Activated CD4-positive, alpha-beta T cell treated with anti-CD3 and anti-CD28 coated beads for 48 hours (primary cell): ENCODE measurements at regions not wholly inside any gene's neighbourhood (a gene's known extent, or its start where the extent isn't known, plus 50 kb on each side); places are given as distances from the start of the nearest gene placed in this dataset.
"Not testable (repeated sequence)": the region's sequence is repeated elsewhere in the genome, so short reads cannot be mapped to it uniquely, and the experiment has no call there.

ENCODE experiments used
- DNase-seq: peaks from one replicate; pipeline ENCODE4 v3.0.0-alpha.2; 2020

- DNase-seq = no peak
Measured at GRCh38 chr7:21330462-21331178, 97.3 kb upstream of the SP4 start.

- no peak for DNase-seq
Measured at GRCh38 chr7:21334906-21335305, 93.0 kb upstream of the SP4 start.

- DNase-seq = no peak
Measured at GRCh38 chr7:21336743-21337142, 91.1 kb upstream of the SP4 start.

- DNase-seq = peak; percentile 71
Measured at GRCh38 chr7:21338728-21339164, 89.1 kb upstream of the SP4 start.

GRCh38 chr7:21344900-21345299 lies 83.0 kb upstream of the SP4 start:
- not testable (repeated sequence) for DNase-seq

GRCh38 chr7:21345361-21345760 lies 82.5 kb upstream of the SP4 start:
- DNase-seq = no peak

GRCh38 chr7:21346297-21346696 lies 81.6 kb upstream of the SP4 start:
- DNase-seq = no peak

GRCh38 chr7:21352540-21353387 lies 75.1 kb upstream of the SP4 start:
- DNase-seq = no peak

GRCh38 chr7:21353388-21353780 lies 74.5 kb upstream of the SP4 start:
- DNase-seq = no peak

GRCh38 chr7:21354284-21354683 lies 73.6 kb upstream of the SP4 start:
- DNase-seq = no peak

GRCh38 chr7:21355406-21355874 lies 72.4 kb upstream of the SP4 start:
- DNase-seq = peak; percentile 64

- no peak for DNase-seq
Measured at GRCh38 chr7:21356616-21357015, 71.3 kb upstream of the SP4 start.

GRCh38 chr7:21357151-21358097 lies 70.5 kb upstream of the SP4 start:
- no peak for DNase-seq

GRCh38 chr7:21358648-21359047 lies 69.2 kb upstream of the SP4 start:
- DNase-seq = no peak

GRCh38 chr7:21359163-21359562 lies 68.7 kb upstream of the SP4 start:
- DNase-seq = no peak

GRCh38 chr7:21361413-21362125 lies 66.3 kb upstream of the SP4 start:
- DNase-seq = no peak

- DNase-seq = no peak
Measured at GRCh38 chr7:21364801-21365271, 63.0 kb upstream of the SP4 start.

- no peak for DNase-seq
Measured at GRCh38 chr7:21365866-21366624, 61.8 kb upstream of the SP4 start.

- DNase-seq = no peak
Measured at GRCh38 chr7:21367081-21367480, 60.8 kb upstream of the SP4 start.

GRCh38 chr7:21367537-21367936 lies 60.3 kb upstream of the SP4 start:
- no peak for DNase-seq

- DNase-seq = no peak
Measured at GRCh38 chr7:21368317-21368716, 59.6 kb upstream of the SP4 start.
